A673 (cell line): ENCODE measurements at regions not wholly inside any gene's neighbourhood (a gene's known extent, or its start where the extent isn't known, plus 50 kb on each side); places are given as distances from the start of the nearest gene placed in this dataset.

Experiments used
- EZH2 ChIP-seq: fragments of 200-600 bp; sonication (generic); IDR thresholded peaks from 2 replicates; pipeline ENCODE4 v1.6.1; 2017; ENCODE audit warnings: borderline replicate concordance, low read depth, mild to moderate bottlenecking, mixed read lengths, antibody characterized with exemption, low read length; ENCODE audit not compliant: poor library complexity, severe bottlenecking
- TF ChIP-seq, protein P1 (sequence below): fragments of 300-800, 200-600 bp; sonication (generic); conservative IDR thresholded peaks from 2 replicates; pipeline ENCODE4 v1.5.1; 2017; ENCODE audit warnings: low read depth, mild to moderate bottlenecking, antibody characterized with exemption, low read length, moderate library complexity, mixed read lengths

DNA sequence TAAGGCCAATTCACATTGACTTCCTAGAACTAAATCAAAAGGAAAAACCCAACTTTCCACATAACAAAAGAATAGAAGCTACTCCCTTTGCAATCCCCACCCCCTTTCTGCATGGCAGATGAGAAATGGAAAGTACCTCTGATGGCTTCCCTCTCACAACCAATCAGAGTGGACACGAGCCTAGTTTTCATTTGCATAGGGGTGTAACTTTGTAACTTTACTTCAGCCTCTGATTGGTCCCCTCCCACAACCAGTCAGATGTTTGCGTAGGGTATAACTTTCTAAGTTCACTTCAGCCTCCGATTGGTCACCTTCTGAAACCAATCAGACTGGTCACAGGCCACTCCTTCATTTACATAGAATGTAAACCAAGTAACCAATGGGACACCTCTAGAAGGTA lies 328.5 kb downstream of the CDH26 start:
- TF ChIP-seq EZH2 = no peak
- TF ChIP-seq, protein P1, sequence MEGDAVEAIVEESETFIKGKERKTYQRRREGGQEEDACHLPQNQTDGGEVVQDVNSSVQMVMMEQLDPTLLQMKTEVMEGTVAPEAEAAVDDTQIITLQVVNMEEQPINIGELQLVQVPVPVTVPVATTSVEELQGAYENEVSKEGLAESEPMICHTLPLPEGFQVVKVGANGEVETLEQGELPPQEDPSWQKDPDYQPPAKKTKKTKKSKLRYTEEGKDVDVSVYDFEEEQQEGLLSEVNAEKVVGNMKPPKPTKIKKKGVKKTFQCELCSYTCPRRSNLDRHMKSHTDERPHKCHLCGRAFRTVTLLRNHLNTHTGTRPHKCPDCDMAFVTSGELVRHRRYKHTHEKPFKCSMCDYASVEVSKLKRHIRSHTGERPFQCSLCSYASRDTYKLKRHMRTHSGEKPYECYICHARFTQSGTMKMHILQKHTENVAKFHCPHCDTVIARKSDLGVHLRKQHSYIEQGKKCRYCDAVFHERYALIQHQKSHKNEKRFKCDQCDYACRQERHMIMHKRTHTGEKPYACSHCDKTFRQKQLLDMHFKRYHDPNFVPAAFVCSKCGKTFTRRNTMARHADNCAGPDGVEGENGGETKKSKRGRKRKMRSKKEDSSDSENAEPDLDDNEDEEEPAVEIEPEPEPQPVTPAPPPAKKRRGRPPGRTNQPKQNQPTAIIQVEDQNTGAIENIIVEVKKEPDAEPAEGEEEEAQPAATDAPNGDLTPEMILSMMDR = no peak
